ENCODE measurements at regions not wholly inside any gene's neighbourhood (a gene's known extent, or its start where the extent isn't known, plus 50 kb on each side); places are given as distances from the start of the nearest gene placed in this dataset.

DNA sequence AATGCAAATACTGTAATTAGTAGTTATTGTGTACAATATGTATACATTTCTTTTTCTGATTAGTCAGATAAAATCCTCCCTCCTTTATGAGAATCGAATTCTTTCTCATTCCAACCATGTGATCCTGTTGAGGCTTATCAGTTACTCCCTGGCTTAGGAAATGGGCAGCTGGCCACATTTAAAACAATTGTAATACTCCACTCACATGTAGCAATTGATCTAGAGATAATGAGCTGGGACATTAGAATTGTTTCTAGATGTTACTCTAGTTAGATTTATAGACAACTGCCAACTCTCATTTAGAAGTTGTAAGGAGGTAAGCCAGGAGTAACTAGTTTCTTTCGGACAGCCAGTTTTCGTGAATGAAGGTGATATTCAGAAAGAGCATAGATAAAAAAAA, 859.3 kb upstream of the AADAT start:
- Histone ChIP-seq H3K4me2 (ENCODE audit: insufficient read depth, low read length) (no peak overlapping the region), H3K4me3 (no peak overlapping the region), H3K9ac (ENCODE audit: insufficient read depth in 1 of 2, low read depth in 2 of 2, low read length in 2 of 2) (no peak overlapping the region), H2AFZ (ENCODE audit: low read depth, low read length) (no peak overlapping the region), H3K9me3 (replicated peaks; ENCODE audit: control insufficient read depth, insufficient read depth, low read depth, low read length) (no peaks in the 10 kb centered on the region), H4K20me1 (replicated peaks; ENCODE audit: control insufficient read depth, insufficient read depth, low read length) (no peaks in the 10 kb centered on the region), H3K36me3 (ENCODE audit: control insufficient read depth, insufficient read depth, low read length) (no peaks in the 10 kb centered on the region), H3K27ac (ENCODE audit: extremely low read depth, low read depth, low read length) (no peak overlapping the region), H3K79me2 (ENCODE audit: control insufficient read depth, insufficient read depth, low read length) (no peaks in the 10 kb centered on the region), H3K27me3 (ENCODE audit: control insufficient read depth in 2 of 2, insufficient read depth in 2 of 2, low read length in 2 of 2) (no peaks in the 10 kb centered on the region), H3K4me1 (replicated peaks in 1 of 2; ENCODE audit: control insufficient read depth in 2 of 2, insufficient read depth in 2 of 2, low read length in 2 of 2) (no peaks in the 10 kb centered on the region), H3K9me1 (ENCODE audit: control insufficient read depth, insufficient read depth, low read length) (no peaks in the 10 kb centered on the region)
- intact Hi-C loops (cut with micrococcal nuclease) (no loop called here), in situ Hi-C loops (cut with MboI) (no loop called here)
- no peak for ATAC-seq
- no peak for DNase-seq (ENCODE audit: extremely low read depth in 1 of 4, low spot score in 3 of 4)
- CTCF ChIA-PET (ENCODE audit: low intra/inter-chr PET ratio): no interaction called here
- 0% methylated on average over 3 of the region's 3 CpGs for WGBS (ENCODE audit: insufficient coverage, low coverage, missing lambda C conversion rate)
- FAIRE-seq: no peak
- no TSS peak for BruUV-seq (replicated peaks)
- TF ChIP-seq CBFA2T3 (IDR thresholded peaks at IDR 0.05): no peak
- TF ChIP-seq, protein P1, sequence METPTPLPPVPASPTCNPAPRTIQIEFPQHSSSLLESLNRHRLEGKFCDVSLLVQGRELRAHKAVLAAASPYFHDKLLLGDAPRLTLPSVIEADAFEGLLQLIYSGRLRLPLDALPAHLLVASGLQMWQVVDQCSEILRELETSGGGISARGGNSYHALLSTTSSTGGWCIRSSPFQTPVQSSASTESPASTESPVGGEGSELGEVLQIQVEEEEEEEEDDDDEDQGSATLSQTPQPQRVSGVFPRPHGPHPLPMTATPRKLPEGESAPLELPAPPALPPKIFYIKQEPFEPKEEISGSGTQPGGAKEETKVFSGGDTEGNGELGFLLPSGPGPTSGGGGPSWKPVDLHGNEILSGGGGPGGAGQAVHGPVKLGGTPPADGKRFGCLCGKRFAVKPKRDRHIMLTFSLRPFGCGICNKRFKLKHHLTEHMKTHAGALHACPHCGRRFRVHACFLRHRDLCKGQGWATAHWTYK (CRISPR knock-in tag; IDR thresholded peaks at IDR 0.05): no peak
- TF ChIP-seq ZNF445 (CRISPR knock-in tag; IDR thresholded peaks at IDR 0.05; ENCODE audit: low read depth): no peak
- TF ChIP-seq ZNF354B (CRISPR knock-in tag; IDR thresholded peaks at IDR 0.05): no peak
- TF ChIP-seq CXXC5 (CRISPR knock-in tag; IDR thresholded peaks at IDR 0.05): no peak
- POLR2A ChIA-PET: no interaction called here

DNA sequence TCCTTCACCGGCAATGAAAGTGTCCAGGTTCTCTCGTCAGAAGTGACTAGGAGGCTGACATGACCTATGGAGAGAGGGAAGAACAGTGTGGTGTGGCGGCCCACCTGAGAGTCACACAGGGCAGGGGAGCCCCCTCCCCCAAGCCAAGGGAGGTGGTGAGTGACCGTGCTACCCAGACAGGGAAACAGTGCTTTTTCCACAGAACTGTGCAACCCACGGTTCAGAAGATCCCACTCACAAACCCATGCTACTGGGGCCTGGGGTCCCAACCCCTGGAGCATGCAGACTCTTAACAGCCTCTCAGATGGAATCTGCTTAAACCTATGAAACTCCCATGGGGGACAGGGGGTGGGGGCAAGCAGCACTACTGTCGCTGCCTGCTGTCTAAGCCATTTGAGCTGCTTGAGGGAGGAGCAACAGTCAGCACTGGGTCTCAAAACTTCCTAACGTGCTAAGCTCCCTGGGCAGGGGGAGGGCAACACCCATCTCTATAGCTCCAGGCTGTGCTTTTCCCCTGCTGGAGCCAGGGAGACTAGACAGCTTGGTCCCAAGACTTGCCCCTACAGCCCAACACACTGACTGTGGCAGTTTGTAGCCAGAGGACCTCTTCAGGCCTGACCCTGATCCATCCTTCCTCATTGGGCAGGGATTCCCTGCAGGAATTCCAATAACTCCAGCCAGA, 850.4 kb upstream of the AADAT start:
- Histone ChIP-seq H3K4me3 (no peak overlapping the region), H3K79me2 (ENCODE audit: control insufficient read depth, insufficient read depth, low read length) (no peaks in the 10 kb centered on the region), H3K36me3 (ENCODE audit: control insufficient read depth, insufficient read depth, low read length) (no peaks in the 10 kb centered on the region), H3K9ac (ENCODE audit: insufficient read depth in 1 of 2, low read depth in 2 of 2, low read length in 2 of 2) (no peak overlapping the region), H2AFZ (ENCODE audit: low read depth, low read length) (no peak overlapping the region), H3K4me1 (replicated peaks in 1 of 2; ENCODE audit: control insufficient read depth in 2 of 2, insufficient read depth in 2 of 2, low read length in 2 of 2) (no peaks in the 10 kb centered on the region), H3K27me3 (ENCODE audit: control insufficient read depth in 2 of 2, insufficient read depth in 2 of 2, low read length in 2 of 2) (no peaks in the 10 kb centered on the region), H3K9me3 (replicated peaks; ENCODE audit: control insufficient read depth, insufficient read depth, low read depth, low read length) (no peaks in the 10 kb centered on the region), H4K20me1 (replicated peaks; ENCODE audit: control insufficient read depth, insufficient read depth, low read length) (no peaks in the 10 kb centered on the region), H3K4me2 (ENCODE audit: insufficient read depth, low read length) (no peak overlapping the region), H3K9me1 (ENCODE audit: control insufficient read depth, insufficient read depth, low read length) (no peaks in the 10 kb centered on the region), H3K27ac (ENCODE audit: extremely low read depth, low read depth, low read length) (no peak overlapping the region)
- in situ Hi-C loops (cut with MboI): no loop called here
- ChIA-PET CTCF (ENCODE audit: low intra/inter-chr PET ratio) (no interaction called here), POLR2A (no interaction called here)
- no peak for FAIRE-seq
- BruUV-seq (replicated peaks): no TSS peak
- no peak for DNase-seq (ENCODE audit: extremely low read depth in 1 of 4, low spot score in 3 of 4)
- WGBS (ENCODE audit: insufficient coverage, low coverage, missing lambda C conversion rate): 1% methylated on average over 7 of the region's 7 CpGs
- intact Hi-C loops (cut with micrococcal nuclease): no loop called here
- ATAC-seq: no peak
- no peak for TF ChIP-seq RFX5 (IDR thresholded peaks at IDR 0.05; ENCODE audit: low read depth, low read length)
- TF ChIP-seq SUPT5H (IDR thresholded peaks at IDR 0.05): no peak
- no peak for TF ChIP-seq ZNF644 (tag; IDR thresholded peaks at IDR 0.05; ENCODE audit: low read depth)
- no peak for TF ChIP-seq C11orf30 (IDR thresholded peaks at IDR 0.05; ENCODE audit: low read depth)
- TF ChIP-seq, protein P2, sequence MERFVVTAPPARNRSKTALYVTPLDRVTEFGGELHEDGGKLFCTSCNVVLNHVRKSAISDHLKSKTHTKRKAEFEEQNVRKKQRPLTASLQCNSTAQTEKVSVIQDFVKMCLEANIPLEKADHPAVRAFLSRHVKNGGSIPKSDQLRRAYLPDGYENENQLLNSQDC (CRISPR knock-in tag; IDR thresholded peaks at IDR 0.05): no peak
- TF ChIP-seq ZNF431 (CRISPR knock-in tag; IDR thresholded peaks at IDR 0.05): no peak
- no peak for TF ChIP-seq ZNF174 (CRISPR knock-in tag; IDR thresholded peaks at IDR 0.05)
- TF ChIP-seq, protein P3, sequence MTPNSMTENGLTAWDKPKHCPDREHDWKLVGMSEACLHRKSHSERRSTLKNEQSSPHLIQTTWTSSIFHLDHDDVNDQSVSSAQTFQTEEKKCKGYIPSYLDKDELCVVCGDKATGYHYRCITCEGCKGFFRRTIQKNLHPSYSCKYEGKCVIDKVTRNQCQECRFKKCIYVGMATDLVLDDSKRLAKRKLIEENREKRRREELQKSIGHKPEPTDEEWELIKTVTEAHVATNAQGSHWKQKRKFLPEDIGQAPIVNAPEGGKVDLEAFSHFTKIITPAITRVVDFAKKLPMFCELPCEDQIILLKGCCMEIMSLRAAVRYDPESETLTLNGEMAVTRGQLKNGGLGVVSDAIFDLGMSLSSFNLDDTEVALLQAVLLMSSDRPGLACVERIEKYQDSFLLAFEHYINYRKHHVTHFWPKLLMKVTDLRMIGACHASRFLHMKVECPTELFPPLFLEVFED (CRISPR knock-in tag; conservative IDR thresholded peaks at IDR 0.05): no peak
- TF ChIP-seq EP400 (IDR thresholded peaks at IDR 0.05): no peak

Data from K562 (cell line).